GM13977 (cell line): ENCODE measurements at regions not wholly inside any gene's neighbourhood (a gene's known extent, or its start where the extent isn't known, plus 50 kb on each side); places are given as distances from the start of the nearest gene placed in this dataset.
"Not testable (repeated sequence)": the region's sequence is repeated elsewhere in the genome, so short reads cannot be mapped to it uniquely, and the experiment has no call there.

Experiments used
- DNase-seq: peaks from one replicate; pipeline ENCODE4 v3.0.0; 2012; ENCODE audit warnings: low spot score
- CTCF ChIP-seq: IDR thresholded peaks from 2 replicates; pipeline ENCODE4 v1.5.1; 2012; ENCODE audit warnings: mild to moderate bottlenecking, control low read depth; ENCODE audit not compliant: insufficient read depth; ENCODE audit errors: extremely low read depth, missing control alignments
- in situ Hi-C: fragments of 300-500 bp; cut with MboI; formaldehyde crosslinking; loops from one replicate; pipeline ENCODE4 v1.12.0; 2022; ENCODE audit warnings: low sequenced_read_pairs, low pct_unique_long_range_greater_than_20kb, mixed read lengths, inconsistent platforms; ENCODE audit not compliant: unreplicated experiment

- in situ Hi-C loops: no loop called here
- TF ChIP-seq CTCF: no peak
- DNase-seq: no peak
These were observed 570.7 kb downstream of the HTR1B start for GRCh38 chr6:76892542-76892941.

GRCh38 chr6:76888351-76888750 is 574.9 kb downstream of the HTR1B start:
- DNase-seq: no peak
- in situ Hi-C loops: no loop called here
- TF ChIP-seq CTCF: no peak

GRCh38 chr6:76886900-76887299 is 576.4 kb downstream of the HTR1B start:
- no peak for DNase-seq
- TF ChIP-seq CTCF: no peak
- in situ Hi-C loops: no loop called here

- no peak for DNase-seq
- TF ChIP-seq CTCF: no peak
- in situ Hi-C loops: no loop called here
These were observed 577.4 kb downstream of the HTR1B start for GRCh38 chr6:76885861-76886301.

GRCh38 chr6:76881414-76881813 is 581.9 kb downstream of the HTR1B start:
- no peak for TF ChIP-seq CTCF
- in situ Hi-C loops: no loop called here
- no peak for DNase-seq

- in situ Hi-C loops: no loop called here
- TF ChIP-seq CTCF: peak; percentile 46
- DNase-seq: no peak
These were observed 586.3 kb downstream of the HTR1B start for GRCh38 chr6:76876922-76877553.

- in situ Hi-C loops: not testable (repeated sequence)
These were observed 586.9 kb downstream of the HTR1B start for GRCh38 chr6:76876430-76876829.

More at GRCh38 chr6:76876430-76876829, 586.9 kb downstream of the HTR1B start:
- not testable (repeated sequence) for DNase-seq
